Germinal center (tissue), 1 donor: ENCODE measurements at regions not wholly inside any gene's neighbourhood (a gene's known extent, or its start where the extent isn't known, plus 50 kb on each side); places are given as distances from the start of the nearest gene placed in this dataset.

Experiments used
- DNase-seq: peaks from one replicate; pipeline ENCODE4 v3.0.0; 2012; ENCODE audit warnings: mixed read lengths, low spot score

DNA sequence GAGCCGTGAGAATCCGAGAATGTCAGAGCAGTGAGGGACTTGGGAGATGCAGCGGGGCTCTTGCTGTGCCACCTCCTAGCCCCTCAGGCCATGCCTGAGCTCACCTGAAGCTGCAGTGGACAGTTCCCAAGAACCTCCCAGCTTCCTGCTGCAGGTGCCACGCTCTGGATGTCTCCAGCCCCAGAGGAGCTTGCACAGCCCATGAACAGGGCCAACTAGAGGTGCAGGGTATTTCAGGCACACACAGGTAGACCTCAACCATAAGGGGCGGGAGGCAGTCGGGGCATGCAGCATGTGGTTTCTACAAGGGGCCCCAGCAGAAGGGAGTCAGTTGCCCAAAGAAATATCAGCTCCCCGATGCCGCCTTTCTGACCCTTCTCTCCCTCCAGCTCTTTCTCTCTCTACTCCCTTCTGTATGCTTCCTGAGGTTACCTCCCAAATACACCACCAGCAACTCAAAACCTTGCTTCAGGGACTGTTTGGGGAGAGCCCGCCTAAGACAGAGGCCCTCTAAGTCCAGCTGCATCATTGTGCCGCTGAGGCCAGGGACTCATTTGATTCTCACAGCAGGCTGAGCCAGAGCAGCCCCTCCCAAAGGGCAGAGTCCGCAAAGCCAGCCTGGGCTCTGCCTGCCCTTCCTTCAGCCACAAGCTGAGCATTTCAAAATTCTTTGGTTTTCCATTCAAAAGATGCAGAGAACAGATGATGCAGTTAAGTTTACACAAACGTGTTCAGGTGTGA lies 209.8 kb downstream of the MATN1 start:
- DNase-seq: no peak

DNA sequence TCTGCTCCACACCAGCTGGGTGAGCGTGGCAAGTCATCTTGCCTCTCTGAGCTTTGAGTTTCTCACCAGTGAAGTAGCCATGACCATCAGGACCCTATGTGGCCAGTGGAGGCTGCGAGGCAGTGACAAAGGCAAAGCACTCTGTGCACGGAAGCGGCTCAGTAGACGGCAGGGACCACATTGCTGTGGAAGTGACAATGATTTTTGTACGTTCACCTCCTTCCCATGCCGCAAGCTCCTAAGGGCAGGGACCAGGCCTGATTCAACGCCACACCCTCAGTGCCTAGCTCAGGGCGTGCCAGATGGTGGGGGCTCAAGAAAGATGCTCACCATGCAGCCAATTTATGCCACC lies 210.5 kb downstream of the MATN1 start:
- no peak for DNase-seq

GRCh38 chr1:30511991-30512913 lies 211.1 kb downstream of the MATN1 start:
- no peak for DNase-seq

DNA sequence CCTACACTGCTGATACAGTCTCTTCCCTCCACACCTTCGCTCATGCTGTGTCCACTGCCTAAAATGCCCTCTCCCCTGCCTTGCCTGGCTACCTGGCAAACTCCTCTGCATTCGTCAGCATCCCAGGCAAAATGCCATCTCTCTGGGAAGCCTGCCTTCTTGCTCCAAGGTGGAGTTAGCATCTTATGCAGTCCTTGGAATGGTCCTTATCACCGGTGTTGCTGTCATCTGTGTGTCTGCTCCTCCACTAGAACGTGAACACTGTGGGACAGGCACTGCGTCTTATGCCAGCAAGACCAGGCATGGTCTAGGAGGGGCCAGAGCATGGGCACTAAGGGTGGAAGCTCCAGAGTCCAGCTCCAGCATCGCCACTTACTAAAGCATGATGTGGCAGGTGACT lies 211.8 kb downstream of the MATN1 start:
- DNase-seq: no peak

- DNase-seq: no peak
Observed at GRCh38 chr1:30511106-30511505, 212.3 kb downstream of the MATN1 start.

DNA sequence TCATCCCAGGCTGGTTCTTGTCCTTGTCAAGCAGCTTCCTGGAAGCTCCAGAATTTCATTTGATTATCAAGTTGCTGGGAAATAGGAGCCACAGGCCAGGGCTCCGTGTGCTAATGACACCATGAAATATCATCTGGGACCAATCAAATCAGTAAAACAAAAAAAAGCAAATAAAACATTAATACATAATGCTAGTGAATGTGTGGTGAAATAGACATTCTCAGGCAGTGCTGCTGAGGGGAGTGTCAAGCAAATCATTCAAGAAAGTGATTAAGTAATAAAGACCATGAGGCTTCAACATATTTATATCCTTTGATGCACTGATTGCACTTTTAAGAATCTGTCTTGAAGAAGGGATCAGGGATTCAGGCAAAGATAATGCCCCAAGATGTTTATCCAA lies 213.7 kb downstream of the MATN1 start:
- no peak for DNase-seq

GRCh38 chr1:30508611-30509010 lies 214.8 kb downstream of the MATN1 start:
- DNase-seq: no peak

GRCh38 chr1:30508175-30508448 lies 215.3 kb downstream of the MATN1 start:
- DNase-seq: no peak

- DNase-seq: no peak
Observed at GRCh38 chr1:30507401-30508174, 215.8 kb downstream of the MATN1 start.

- DNase-seq: no peak
Observed at GRCh38 chr1:30507016-30507312, 216.4 kb downstream of the MATN1 start.

- DNase-seq: no peak
Observed at GRCh38 chr1:30506291-30507015, 216.9 kb downstream of the MATN1 start.

DNA sequence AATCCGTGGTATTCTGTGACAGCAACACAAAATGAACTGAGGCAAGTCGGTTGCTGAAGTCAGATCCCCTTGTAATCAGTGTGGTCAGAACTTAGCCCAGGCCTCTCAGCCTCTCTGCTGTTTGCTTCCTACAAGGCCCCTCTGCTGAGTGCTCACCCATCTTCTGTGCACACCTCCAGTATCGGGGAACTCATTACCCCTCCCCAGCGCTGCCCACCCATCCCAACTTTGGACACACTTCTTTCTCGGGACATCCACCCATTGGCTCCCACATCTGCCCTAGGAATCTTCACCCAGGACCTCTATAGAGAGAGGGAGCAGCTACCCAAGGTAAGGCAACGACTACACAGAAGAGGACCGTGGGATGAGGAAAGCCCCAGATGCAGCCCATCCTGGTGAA lies 217.5 kb downstream of the MATN1 start:
- DNase-seq: no peak

DNA sequence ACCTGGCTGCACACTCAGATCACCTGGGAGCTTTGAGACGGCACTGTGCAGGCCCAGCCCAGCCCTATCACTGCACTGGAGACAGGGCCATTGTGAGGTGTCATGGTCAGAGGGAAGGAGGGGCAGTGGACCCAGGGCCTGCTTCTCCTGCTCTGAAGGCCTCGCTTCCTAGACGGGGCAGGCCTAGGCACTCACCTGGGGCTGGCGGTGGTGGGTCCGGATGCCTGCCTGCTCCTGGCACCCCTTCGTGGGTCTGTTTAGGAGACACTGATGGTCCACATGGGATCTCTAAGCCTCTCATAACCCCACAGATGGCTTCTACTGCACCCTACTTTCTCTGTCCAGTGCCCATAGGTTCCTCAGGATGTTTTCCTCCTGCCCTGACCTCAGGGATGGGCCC lies 230.9 kb downstream of the MATN1 start:
- DNase-seq: no peak

- DNase-seq: no peak
Observed at GRCh38 chr1:30491831-30492230, 231.6 kb downstream of the MATN1 start.

DNA sequence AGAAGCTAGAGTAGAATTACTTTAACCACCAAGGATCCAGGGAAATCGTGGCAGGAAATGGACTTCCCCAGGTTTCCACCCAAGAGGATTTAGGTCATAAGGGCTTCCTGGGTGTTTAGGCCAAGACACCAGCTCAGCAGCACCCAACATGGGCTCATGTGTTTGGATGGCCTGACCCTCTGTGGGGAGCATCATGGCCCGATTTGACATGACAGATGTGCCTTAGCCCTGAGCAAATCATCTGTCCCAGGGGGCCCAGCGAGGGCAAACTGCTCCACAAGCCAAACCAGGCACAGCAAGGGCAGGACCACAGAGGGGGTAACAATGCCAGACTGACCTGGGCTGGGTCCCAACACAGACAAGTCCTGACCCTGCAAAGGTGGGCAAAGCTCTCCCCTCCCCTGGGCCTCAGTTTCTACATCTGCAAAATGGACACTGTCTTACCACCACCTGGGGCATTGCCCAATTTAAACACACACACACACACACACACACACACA lies 232.8 kb downstream of the MATN1 start:
- no peak for DNase-seq

- no peak for DNase-seq
Observed at GRCh38 chr1:30489737-30490389, 233.5 kb downstream of the MATN1 start.

- no peak for DNase-seq
Observed at GRCh38 chr1:30488324-30488913, 235.0 kb downstream of the MATN1 start.

GRCh38 chr1:30487042-30487441 lies 236.3 kb downstream of the MATN1 start:
- no peak for DNase-seq

DNA sequence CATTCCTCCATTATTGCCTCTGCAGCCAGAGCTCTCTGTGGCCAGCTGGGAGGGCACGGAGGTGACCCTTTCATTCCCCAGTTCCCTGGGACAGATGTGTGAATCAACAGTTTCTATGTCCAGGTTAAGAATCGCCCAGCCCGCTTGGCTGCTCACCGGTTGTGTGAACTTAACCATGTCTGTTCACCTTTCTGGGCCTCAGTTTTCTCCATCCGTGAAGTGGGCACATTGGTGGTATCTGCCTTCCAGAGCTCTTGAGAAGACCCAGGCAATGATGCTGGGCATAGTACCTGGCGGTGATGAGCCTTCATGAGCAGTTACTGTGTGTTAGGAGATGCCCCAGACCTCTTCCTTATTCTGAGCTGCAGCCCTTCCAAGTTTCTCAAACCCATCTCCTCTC lies 238.3 kb downstream of the MATN1 start:
- no peak for DNase-seq

DNA sequence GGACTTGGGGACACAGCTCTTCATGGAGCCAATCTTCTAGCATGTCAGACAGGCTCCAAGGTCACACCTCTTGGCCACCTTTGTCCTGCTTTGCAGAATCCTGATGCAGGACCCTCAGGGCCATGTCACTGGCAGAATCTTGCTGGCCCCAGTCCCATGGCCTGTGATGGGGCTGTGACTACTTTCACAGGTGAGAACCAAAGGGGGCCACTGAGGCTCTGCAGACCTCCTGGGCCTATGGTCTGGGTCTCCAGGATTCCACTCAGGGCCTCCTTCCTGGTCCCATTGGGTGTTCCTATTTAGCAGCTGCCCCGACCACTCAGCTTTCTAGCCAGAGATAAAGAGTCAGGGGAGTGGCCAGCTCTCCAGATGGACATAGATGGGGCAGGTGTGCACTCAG lies 238.7 kb downstream of the MATN1 start:
- DNase-seq: no peak

- DNase-seq: no peak
Observed at GRCh38 chr1:30479575-30479974, 243.8 kb downstream of the MATN1 start.
